NOMO-1 treated with DMSO at 0.1 percent for 48 hours (cell line): ENCODE measurements at regions not wholly inside any gene's neighbourhood (a gene's known extent, or its start where the extent isn't known, plus 50 kb on each side); places are given as distances from the start of the nearest gene placed in this dataset.

Experiments used
- DNase-seq: peaks from one replicate; lab custom pipeline; 2025; ENCODE audit not compliant: unreplicated experiment; lab: John Stamatoyannopoulos, UW

GRCh38 chr4:95674521-95674981 lies 125.8 kb upstream of the UNC5C start:
- no peak for DNase-seq

GRCh38 chr4:95672811-95673210 lies 124.0 kb upstream of the UNC5C start:
- no peak for DNase-seq

- no peak for DNase-seq
Measured at GRCh38 chr4:95660719-95661118, 111.9 kb upstream of the UNC5C start.

- DNase-seq = no peak
Measured at GRCh38 chr4:95651891-95652290, 103.1 kb upstream of the UNC5C start.

GRCh38 chr4:95644417-95644816 lies 95.6 kb upstream of the UNC5C start:
- DNase-seq = no peak

GRCh38 chr4:95643627-95644026 lies 94.9 kb upstream of the UNC5C start:
- DNase-seq = no peak

GRCh38 chr4:95641571-95641970 lies 92.8 kb upstream of the UNC5C start:
- no peak for DNase-seq

GRCh38 chr4:95640311-95640710 lies 91.5 kb upstream of the UNC5C start:
- DNase-seq = no peak

GRCh38 chr4:95638920-95639501 lies 90.2 kb upstream of the UNC5C start:
- DNase-seq = peak; percentile 51

GRCh38 chr4:95637043-95637600 lies 88.3 kb upstream of the UNC5C start:
- DNase-seq = no peak

- DNase-seq = no peak
Measured at GRCh38 chr4:95636061-95636460, 87.3 kb upstream of the UNC5C start.

GRCh38 chr4:95627709-95628108 lies 78.9 kb upstream of the UNC5C start:
- no peak for DNase-seq

- DNase-seq = no peak
Measured at GRCh38 chr4:95627024-95627605, 78.3 kb upstream of the UNC5C start.

GRCh38 chr4:95625020-95625419 lies 76.2 kb upstream of the UNC5C start:
- no peak for DNase-seq

- no peak for DNase-seq
Measured at GRCh38 chr4:95619525-95620443, 71.0 kb upstream of the UNC5C start.

- no peak for DNase-seq
Measured at GRCh38 chr4:95614684-95615205, 66.0 kb upstream of the UNC5C start.

GRCh38 chr4:95610061-95610569 lies 61.3 kb upstream of the UNC5C start:
- no peak for DNase-seq

- DNase-seq = no peak
Measured at GRCh38 chr4:95606739-95607138, 58.0 kb upstream of the UNC5C start.

GRCh38 chr4:95603393-95603792 lies 54.6 kb upstream of the UNC5C start:
- DNase-seq = no peak

- DNase-seq = no peak
Measured at GRCh38 chr4:95602872-95603271, 54.1 kb upstream of the UNC5C start.

GRCh38 chr4:95601356-95601755 lies 52.6 kb upstream of the UNC5C start:
- peak; percentile 13 for DNase-seq
